Ecto neural progenitor cell (in vitro differentiated cells): ENCODE measurements at regions not wholly inside any gene's neighbourhood (a gene's known extent, or its start where the extent isn't known, plus 50 kb on each side); places are given as distances from the start of the nearest gene placed in this dataset.

ENCODE experiments used
- DNase-seq: peaks from one replicate; pipeline ENCODE4 v3.0.0-alpha.2; 2018; ENCODE audit warnings: low spot score

GRCh38 chr1:37391211-37392011 lies 83.0 kb upstream of the ZC3H12A start:
- DNase-seq: peak; percentile 52

GRCh38 chr1:37392051-37392450 lies 82.3 kb upstream of the ZC3H12A start:
- no peak for DNase-seq

GRCh38 chr1:37393173-37394120 lies 80.9 kb upstream of the ZC3H12A start:
- DNase-seq: no peak

- DNase-seq: peak; percentile 81
These were observed 79.6 kb upstream of the ZC3H12A start for GRCh38 chr1:37394574-37395464.

- DNase-seq: no peak
These were observed 76.3 kb upstream of the ZC3H12A start for GRCh38 chr1:37398096-37398495.

GRCh38 chr1:37399205-37399604 lies 75.2 kb upstream of the ZC3H12A start:
- no peak for DNase-seq

GRCh38 chr1:37399830-37400464 lies 74.4 kb upstream of the ZC3H12A start:
- no peak for DNase-seq

- DNase-seq: no peak
These were observed 73.7 kb upstream of the ZC3H12A start for GRCh38 chr1:37400466-37401225.

GRCh38 chr1:37403166-37403565 lies 71.2 kb upstream of the ZC3H12A start:
- no peak for DNase-seq

- no peak for DNase-seq
These were observed 69.7 kb upstream of the ZC3H12A start for GRCh38 chr1:37404711-37405110.

- DNase-seq: no peak
These were observed 64.3 kb upstream of the ZC3H12A start for GRCh38 chr1:37410105-37410504.

GRCh38 chr1:37410815-37411214 lies 63.6 kb upstream of the ZC3H12A start:
- DNase-seq: peak; percentile 82

GRCh38 chr1:37415611-37416244 lies 58.7 kb upstream of the ZC3H12A start:
- DNase-seq: no peak

- no peak for DNase-seq
These were observed 53.9 kb upstream of the ZC3H12A start for GRCh38 chr1:37420456-37420855.

- DNase-seq: no peak
These were observed 50.6 kb upstream of the ZC3H12A start for GRCh38 chr1:37423810-37424209.

- DNase-seq: no peak
These were observed 49.9 kb upstream of the ZC3H12A start for GRCh38 chr1:37424523-37424922.
